NCI-H128 (cell line): ENCODE measurements at regions not wholly inside any gene's neighbourhood (a gene's known extent, or its start where the extent isn't known, plus 50 kb on each side); places are given as distances from the start of the nearest gene placed in this dataset.
"Not testable (repeated sequence)": the region's sequence is repeated elsewhere in the genome, so short reads cannot be mapped to it uniquely, and the experiment has no call there.

ENCODE experiments used
- DNase-seq: peaks from one replicate; lab custom pipeline; 2025; ENCODE audit not compliant: unreplicated experiment; lab: John Stamatoyannopoulos, UW

DNA sequence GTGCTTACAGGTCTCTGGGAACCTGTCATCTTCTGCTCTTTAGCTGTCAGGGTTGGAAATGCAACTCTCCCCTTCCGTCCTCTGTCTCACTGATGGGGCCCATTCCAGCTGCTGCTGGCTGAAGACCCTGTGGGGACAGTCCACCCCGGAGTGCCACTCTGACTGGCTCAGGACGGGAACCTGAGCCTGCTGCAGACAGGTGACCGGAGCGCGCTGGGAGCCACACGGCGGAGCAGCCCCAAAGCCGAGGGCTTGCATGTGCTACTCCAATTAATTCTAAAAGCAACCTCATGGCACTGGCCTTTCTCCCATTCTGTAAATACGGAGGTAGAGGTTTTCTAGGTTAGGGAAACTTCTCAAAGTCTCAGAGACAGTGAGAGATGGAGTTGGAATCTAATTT is 223.5 kb upstream of the PITRM1 start:
- DNase-seq = no peak

DNA sequence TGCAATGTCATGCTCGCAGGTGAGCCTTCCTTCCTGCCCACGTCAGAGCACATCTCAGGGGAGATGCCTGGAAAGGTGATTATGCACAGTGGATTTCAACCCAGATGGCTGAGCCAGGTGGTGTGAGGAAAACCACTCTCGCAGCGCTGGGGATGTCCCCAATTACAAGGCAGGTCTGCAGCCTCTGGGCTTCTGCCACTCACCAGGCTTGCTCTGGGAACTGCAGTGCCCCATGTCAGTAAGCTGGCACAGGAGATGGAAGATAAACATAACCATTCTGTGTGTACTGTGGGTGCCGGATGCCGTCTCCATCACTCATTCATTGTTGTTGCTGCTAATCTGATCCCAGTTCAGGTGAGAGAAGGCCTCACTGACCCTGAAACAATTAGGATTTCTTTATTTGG is 222.9 kb upstream of the PITRM1 start:
- DNase-seq = no peak

DNA sequence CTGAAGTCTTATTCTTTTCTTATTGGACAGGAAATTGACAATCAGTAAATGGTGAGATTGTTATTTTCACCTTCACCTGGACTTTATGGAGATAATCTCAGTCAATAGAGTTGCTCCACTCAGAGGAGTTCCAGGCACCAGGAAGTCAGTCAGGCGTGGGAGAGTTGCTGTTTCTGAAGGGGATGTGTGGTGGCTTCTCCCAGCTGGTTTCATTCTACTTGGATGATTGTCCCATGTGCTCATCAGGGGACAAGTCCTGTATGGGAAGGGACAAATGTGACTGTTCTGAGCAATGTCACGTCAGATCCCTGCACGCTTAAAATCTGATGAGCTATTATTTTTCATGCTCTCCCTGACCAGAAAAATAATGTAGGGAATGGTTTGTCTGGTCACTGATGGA is 222.5 kb upstream of the PITRM1 start:
- no peak for DNase-seq

DNA sequence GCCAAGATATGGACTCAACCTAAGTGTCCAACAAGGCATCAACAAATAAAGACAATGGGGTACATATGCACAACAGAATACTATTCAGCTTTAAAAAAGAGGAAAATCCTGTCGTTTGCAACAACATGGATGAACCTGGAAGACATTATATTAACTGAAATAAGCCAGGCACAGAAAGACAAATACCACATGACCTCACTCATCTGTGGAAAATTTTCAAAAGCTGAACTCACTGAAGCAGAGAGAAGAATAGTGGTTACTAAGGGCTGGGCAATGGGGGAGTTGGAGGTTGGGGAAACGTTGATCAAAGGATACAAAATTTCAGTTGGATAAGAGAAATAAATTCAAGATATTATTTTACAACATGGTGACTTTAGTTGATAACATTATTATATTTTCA is 221.4 kb upstream of the PITRM1 start:
- DNase-seq = no peak

DNA sequence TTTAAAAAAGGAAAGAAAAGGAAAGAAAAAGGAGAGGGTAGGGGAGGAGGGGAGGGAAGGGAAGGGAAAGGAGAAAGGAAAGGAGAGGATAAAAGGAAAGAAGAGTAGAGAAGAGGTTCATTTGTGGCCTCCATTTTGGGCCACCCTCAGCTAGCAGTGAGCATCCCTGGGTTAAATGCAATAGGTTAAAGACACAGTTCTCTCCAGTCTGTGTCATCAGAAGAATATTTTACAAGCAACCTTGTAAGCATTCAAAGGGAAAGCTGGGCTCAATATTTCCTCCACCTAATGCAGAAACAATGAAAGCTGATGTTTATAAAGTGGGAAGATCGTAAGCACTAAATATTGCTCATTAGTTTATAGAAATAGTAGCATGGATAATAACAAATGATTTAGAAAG is 219.1 kb upstream of the PITRM1 start:
- no peak for DNase-seq

DNA sequence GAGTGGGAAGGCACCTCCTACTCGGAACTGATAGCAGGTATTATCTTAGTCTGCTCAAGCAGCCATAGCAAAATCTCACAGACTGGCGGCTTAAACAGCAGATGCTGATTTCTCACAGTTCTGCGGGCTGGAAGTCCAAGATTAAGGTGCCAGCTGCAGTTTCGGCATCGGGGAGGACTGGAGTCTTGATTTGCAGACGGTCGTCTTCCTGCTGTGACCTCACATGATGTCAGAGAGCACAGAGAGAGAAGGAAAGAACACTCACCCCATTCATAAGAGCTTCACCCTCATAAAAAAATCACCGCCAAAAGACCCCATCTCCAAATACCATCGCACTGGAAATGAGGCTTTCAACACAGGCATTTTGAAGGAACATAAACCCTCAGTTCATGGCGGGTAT is 216.5 kb upstream of the PITRM1 start:
- DNase-seq = no peak

DNA sequence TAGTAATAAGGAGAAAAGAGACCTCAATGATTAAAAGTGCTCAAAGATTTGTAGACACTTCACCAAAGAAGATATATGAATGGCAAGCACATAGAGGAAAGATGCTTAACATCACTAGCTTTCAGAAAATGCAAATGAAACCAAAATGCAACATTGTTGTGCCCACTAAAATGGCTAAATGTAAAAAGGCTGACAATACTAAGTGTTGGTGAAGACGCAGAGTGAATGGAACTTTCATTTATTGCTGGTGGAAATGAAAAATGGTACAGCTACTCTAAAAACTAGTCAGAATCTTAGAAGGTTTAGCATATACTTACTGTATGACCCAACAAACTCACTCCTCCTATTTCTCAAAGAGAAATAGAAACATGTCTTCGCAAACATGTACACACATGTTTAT is 212.9 kb upstream of the PITRM1 start:
- DNase-seq = no peak

DNA sequence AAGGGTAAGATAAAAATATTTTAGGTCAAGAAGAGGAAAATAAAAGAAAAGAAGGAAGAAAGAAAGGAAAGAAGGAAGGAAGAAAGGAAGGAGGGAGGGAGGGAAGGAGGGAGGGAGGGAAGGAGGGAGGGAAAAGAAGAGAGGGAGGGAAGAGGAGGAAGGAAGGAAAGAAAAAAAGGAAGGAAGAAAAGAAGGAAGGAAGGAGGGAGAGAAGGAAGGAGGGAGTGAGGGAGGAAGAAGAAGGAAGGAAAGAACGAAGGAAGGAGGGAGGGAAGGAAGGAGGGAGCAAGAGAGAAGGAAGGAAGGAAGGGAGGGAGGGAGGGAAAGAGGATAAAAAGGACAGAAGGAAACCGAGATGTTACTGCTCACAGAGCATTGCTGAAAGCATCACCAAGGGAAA is 209.5 kb upstream of the PITRM1 start:
- DNase-seq = no peak

DNA sequence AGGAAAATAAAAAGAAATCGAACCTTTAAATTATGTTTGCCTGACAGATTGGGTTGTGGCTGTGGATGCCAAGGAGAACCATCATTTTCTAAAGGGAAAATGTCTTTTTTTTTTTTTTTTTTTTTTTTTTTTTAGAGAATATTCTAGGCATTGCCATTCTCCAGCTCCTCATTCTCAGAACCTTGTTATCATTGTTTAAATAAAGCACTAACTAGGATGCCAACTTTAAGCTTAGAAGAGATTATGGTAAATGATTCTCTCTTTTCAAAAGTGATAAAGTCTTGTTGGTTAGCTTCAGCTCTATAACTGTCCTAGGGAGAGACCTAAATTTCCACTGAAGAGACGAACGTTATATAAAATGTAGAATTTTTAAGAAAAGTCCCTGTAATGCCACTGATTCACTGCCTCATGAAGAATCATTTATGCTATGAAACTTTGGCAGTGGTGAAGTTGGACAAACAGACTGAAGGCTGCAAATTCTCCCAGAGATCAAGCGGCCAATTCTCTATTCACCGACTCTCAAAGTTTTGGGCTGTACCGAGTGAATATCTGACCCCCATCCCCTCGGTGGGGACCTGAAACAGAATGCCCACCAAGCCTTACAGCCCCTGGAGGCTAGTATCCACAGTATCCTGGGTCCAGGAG is 207.9 kb upstream of the PITRM1 start:
- DNase-seq = no peak

DNA sequence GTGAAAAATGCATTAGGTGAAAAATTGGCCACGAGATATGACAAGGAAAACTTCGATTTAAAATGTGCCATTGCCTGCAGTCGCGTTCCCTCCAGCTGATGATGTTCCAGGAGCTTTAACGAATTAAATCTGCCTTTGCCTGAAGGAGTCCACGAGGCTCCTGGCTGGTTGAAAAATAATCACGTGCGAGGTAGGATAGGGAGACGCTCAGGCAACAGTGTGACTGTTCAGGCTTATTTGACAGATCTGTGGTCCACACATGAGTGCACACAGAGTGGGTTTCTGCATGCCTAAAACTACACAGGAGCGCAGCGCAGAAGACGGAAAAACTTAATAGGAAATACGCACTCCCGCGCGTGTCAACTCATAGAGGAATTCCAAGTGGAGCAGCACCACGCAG is 204.0 kb upstream of the PITRM1 start:
- DNase-seq = no peak

DNA sequence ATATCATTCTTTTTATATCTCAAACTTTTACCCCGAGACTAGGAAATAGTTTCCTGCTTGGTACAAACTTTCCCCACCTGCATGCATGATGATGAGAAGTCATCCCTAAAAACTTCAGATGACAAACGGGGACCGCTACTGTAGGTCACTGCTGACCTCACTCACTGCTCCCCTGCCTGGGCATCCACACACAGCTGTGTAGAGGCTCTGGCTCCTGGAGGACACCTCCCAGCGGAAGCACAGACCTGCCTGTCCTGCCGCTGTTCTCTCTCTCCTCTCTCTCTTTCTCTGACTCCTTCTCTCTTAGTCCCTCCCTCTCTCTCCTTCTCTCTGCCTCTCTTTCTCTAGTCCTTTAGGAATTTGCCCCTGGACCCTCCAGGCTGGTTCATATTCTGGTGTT is 202.9 kb upstream of the PITRM1 start:
- DNase-seq = no peak

DNA sequence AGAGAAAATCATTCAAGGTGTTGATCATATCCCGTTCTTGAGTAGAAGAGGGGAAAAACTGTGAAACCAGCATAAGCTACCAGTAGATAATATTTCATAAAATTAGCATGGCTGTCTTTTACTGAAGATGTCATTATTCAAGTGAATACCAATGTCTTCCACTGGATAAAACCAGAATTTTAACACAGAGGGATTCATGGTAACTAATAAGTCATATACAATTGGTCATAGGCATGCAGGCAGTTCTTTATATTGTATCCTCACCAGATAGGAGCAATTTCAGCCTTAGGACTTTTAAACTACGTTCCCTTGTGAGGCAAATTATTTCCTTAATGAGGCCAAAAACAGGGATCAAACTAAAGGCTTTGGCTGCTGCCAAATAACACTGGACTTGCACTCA is 202.3 kb upstream of the PITRM1 start:
- DNase-seq = no peak

DNA sequence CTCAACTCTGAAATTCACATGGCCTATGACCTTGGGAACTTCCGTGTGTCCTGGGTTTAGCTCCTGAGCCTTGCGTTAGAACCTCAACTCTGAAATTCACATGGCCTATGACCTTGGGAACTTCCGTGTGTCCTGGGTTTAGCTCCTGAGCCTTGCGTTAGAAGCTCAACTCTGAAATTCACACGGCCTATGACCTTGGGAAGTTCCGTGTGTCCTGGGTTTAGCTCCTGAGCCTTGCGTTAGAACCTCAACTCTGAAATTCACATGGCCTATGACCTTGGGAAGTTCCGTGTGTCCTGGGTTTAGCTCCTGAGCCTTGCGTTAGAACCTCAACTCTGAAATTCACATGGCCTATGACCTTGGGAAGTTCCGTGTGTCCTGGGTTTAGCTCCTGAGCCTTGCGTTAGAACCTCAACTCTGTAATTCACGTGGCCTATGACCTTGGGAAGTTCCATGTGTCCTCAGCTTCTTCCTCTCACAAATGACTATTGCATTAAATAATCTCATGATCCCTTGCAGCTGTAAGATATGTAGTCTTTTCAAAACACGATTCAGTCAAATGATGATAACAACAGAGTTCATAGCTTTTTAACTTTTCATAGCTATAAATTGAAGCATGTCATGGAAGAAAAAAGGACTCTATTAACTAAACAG is 200.9 kb upstream of the PITRM1 start:
- not testable (repeated sequence) for DNase-seq

DNA sequence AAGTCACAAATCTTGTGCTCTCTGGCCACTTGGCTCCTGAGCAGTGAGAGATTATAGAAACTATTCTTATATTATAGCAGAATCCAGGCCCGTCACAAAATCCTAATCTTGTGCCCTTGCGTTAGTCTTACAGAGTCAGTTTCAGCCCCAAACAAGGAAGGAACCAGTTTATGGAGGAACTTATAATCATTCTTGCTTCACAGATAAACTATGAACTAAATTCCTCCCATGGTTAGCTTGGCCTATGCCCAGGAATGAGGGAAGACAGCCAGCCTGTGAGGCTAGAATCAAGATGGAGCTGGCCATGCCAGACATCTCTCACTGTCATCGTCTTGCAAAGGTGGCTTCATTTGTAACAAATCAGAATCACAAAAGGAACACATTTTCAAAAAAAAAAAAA is 199.7 kb upstream of the PITRM1 start:
- DNase-seq = no peak

DNA sequence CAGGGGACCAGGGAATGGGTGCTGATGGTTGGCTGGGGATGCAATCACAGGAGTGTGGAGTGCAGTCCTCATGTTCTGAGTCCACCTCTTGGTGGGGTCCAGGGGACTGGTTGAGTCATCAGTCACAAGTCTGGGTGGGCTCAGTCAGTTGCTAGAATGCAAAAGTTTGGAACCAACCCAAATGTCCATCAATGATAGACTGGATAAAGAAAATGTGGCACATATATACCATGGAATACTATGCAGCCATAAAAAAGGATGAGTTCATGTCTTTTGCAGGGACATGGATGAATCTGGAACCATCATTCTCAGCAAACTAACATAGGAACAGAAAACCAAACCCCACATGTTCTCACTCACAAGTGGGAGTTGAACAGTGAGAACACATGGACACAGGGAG is 199.0 kb upstream of the PITRM1 start:
- DNase-seq = not testable (repeated sequence)

DNA sequence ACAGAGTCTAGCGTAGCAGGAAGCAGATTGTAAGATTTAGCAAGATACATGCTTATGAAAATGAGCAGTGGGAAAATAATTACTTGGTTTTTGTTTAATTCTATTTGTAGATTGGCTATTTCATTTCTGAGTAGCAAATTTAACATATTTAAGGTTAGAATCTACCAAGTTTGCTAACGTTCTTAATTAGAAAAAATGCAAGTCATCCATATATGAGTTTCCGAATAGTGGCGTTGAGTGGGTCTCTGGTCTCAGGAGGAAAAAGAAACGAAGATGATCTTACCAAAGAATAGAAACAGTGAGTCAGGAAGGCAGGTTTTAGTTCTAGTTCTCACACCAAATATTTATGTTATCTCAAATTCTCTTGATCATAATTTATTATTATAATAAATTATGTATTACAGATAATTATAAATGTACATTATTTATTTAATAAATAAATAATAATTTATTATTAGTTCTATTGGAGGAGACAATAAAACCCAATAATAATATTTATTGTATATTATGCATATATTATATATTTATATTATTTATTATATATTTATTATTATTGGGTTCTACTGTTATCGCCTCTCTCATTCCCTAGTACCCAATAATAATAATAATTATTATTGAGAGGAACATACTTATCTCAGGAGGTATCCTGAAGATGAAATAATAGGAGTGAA is 194.3 kb upstream of the PITRM1 start:
- DNase-seq = no peak

DNA sequence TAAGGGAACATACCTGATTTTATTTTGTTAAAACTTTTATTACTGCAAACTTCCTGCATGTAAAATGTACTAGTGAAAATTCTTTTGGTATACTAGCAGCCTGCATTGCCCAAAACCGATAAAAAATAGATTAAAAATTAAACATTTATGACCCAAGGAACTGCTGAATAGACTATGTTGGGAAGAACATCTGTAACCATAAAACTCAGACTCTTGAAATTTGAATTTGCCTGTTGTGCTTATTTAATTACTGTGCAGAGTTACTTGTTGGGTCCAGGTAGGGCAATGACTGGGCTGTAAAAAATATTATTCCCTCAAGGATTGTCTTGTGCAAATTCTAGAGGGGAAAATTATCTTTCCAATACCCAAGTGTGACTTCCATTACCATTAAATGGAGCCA is 193.5 kb upstream of the PITRM1 start:
- DNase-seq = no peak

DNA sequence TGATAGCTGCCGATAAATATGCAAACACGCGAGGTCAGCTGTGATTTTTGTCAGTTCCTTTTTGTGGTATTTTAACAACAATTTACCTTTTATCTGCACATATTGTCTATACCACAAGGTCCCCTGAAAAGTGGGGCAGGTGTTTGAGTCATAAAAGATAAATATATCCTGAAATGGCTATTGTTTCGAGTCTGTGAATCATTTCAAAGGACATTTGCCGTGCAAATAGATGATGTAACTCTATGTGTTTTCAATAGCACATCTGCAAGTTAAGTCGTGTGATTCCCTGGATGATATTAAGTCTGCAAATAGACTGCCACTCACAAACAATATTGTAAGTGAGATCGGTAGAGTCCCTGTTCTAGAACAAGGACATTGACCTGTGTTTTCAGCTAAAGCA is 193.0 kb upstream of the PITRM1 start:
- no peak for DNase-seq

DNA sequence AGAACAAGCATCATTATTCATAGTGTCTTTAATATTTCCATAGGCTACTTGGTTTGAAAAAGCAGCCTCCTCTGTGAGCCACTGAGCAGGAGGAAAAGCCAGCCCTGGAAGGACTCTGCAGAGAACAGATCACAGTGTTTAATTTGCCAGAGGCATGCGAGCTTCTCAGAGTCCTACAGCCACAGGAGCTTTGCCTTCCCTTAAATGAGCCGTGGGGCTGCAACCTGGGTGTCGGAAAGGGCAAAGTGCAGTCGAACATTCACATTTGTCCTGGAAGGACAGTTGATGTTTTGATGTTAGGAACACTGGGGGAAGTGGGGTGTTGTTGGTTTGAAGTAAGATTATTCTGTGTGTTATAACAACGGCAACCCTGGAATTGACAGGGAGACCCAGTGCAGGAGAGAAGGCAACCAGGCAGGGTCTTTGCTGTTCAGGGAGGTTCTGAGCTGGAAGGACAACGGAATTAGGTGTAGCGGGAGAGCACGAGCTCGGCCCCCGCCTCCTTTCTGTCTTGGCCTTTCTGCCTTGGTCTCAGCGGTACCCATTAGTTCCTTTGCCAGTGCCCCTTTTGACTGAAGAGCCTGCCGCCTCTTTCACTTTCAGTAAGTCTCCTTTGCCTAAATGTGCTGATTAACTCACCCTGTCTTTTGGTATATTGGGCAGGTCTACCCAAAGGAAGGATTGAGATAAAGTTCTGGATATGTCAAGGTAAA is 192.3 kb upstream of the PITRM1 start:
- DNase-seq = no peak

DNA sequence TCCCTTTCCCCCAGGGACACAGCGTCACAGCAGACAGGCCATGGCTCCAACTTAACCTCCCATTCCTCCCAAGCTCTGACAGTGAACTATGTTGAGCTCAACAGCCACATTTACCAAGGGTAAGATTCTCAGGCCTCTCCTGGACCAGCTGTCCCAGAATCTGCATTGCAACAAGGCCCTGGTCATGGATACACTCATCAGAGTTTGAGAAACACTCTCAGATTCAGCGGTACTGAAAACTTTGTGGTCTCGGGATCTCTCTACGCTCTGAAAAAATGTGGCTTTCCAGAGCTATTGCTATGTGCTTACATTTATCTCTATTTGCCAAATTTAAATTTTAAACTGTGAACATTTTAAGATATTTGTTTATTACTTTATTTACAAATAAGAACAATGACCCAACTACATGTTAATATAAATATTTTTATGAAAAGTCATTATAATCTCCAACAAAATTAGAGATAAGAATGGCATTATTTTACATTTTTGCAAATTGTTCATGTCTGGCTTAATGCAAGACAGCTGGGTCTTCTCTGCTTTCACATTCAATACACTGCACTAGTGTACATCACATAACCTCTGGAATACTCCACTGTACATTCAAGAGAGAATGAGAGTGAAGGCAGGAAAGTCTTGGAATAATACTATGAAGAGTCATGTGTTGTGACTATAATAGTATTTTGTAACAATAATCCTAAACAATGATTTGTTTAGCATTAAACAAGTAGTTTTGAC is 190.9 kb upstream of the PITRM1 start:
- DNase-seq = no peak

DNA sequence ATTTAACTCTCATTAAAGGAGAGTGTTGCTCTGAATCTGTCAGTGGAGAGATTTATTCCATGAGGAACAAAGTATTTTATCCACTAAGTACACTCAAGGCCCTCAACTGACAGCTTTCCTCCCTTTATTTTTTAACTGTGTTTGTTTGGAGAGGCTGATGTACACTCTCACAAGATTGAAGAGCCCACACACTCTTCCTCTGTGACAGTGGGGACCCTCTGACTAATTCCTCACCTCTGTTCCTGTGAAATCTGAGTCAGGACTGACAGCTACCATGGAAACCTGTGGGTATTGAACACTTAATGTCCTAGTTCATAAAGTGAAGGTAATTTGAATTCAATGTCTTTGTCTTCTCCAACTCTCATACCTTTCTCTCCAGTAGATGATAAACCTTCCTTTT is 189.8 kb upstream of the PITRM1 start:
- no peak for DNase-seq
